GM23338 (cell line): ENCODE measurements at regions not wholly inside any gene's neighbourhood (a gene's known extent, or its start where the extent isn't known, plus 50 kb on each side); places are given as distances from the start of the nearest gene placed in this dataset.

Source experiments
- ATAC-seq: fragments of 200-7000 bp; cut with Tn5 transposase; 3 replicates; pipeline ENCODE4 v1.9.1; 2020
- DNase-seq: peaks from one replicate; pipeline ENCODE4 v3.0.0-alpha.2; 2015; ENCODE audit warnings: low spot score
- H2AFZ ChIP-seq: fragments of 200-600 bp; sonication (generic); 2 replicates; pipeline ENCODE4 v1.8.0; 2016; ENCODE audit warnings: antibody characterized with exemption, mild to moderate bottlenecking, moderate library complexity
- H3F3A ChIP-seq: fragments of 200-600 bp; sonication (generic); replicated peaks from 2 replicates; pipeline ENCODE4 v1.8.0; 2017; ENCODE audit warnings: antibody characterized with exemption, mixed run types, low read depth
- H3K27ac ChIP-seq: fragments of 200-600 bp; sonication (generic); 2 replicates; pipeline ENCODE4 v1.6.1; 2016; ENCODE audit warnings: low read depth
- H3K27me3 ChIP-seq: fragments of 200-600 bp; sonication (generic); 2 replicates; pipeline ENCODE4 v1.8.0; 2016; ENCODE audit warnings: mild to moderate bottlenecking, mixed run types, moderate library complexity; ENCODE audit not compliant: insufficient read depth
- H3K36me3 ChIP-seq: fragments of 200-600 bp; sonication (generic); 2 replicates; pipeline ENCODE4 v1.8.0; 2016; ENCODE audit warnings: mild to moderate bottlenecking; ENCODE audit not compliant: insufficient read depth
- H3K4me1 ChIP-seq: fragments of 200-600 bp; sonication (generic); 2 replicates; pipeline ENCODE4 v1.8.0; 2016; ENCODE audit warnings: mild to moderate bottlenecking, moderate library complexity; ENCODE audit not compliant: insufficient read depth
- H3K4me2 ChIP-seq: fragments of 200-600 bp; sonication (generic); 2 replicates; pipeline ENCODE4 v1.7.1; 2017; ENCODE audit warnings: mixed run types
- H3K4me3 ChIP-seq: fragments of 200-600 bp; sonication (generic); 2 replicates; pipeline ENCODE4 v1.6.1; 2016; ENCODE audit warnings: mixed run types
- H3K79me2 ChIP-seq: fragments of 200-600 bp; sonication (generic); replicated peaks from 2 replicates; pipeline ENCODE4 v1.8.0; 2017; ENCODE audit warnings: mild to moderate bottlenecking; ENCODE audit not compliant: insufficient read depth
- H3K9me2 ChIP-seq: fragments of 200-600 bp; sonication (generic); 2 replicates; pipeline ENCODE4 v1.8.0; 2017; ENCODE audit not compliant: insufficient read depth
- H4K20me1 ChIP-seq: fragments of 200-600 bp; sonication (generic); replicated peaks from 2 replicates; pipeline ENCODE4 v1.8.0; 2017; ENCODE audit warnings: mild to moderate bottlenecking; ENCODE audit not compliant: insufficient read depth
- H3K27ac Mint-ChIP-seq: 2 replicates; pipeline ENCODE4 v1.8.0; 2020; ENCODE audit warnings: inconsistent platforms, mild to moderate bottlenecking, moderate library complexity, mixed read lengths
- H3K27me3 Mint-ChIP-seq: 3 replicates; pipeline ENCODE4 v1.8.0; 2022; ENCODE audit warnings: low read depth, mild to moderate bottlenecking, moderate library complexity, mixed read lengths, inconsistent platforms; ENCODE audit not compliant: insufficient read depth, poor library complexity
- H3K36me3 Mint-ChIP-seq: 3 replicates; pipeline ENCODE4 v1.8.0; 2021; ENCODE audit warnings: low read depth, mild to moderate bottlenecking, inconsistent platforms, moderate library complexity, mixed read lengths
- H3K4me1 Mint-ChIP-seq: 3 replicates; pipeline ENCODE4 v1.8.0; 2020; ENCODE audit warnings: mild to moderate bottlenecking, inconsistent platforms, mixed read lengths
- H3K4me3 Mint-ChIP-seq: 3 replicates; pipeline ENCODE4 v1.8.0; 2021; ENCODE audit warnings: moderate library complexity, mild to moderate bottlenecking, inconsistent platforms, mixed read lengths
- H3K9me3 Mint-ChIP-seq: 3 replicates; pipeline ENCODE4 v1.8.0; 2020; ENCODE audit warnings: moderate library complexity, mild to moderate bottlenecking, inconsistent platforms, mixed read lengths
- CREB1 ChIP-seq: fragments of 250-450 bp; sonication (Bioruptor Pico); IDR thresholded peaks from 2 replicates; pipeline ENCODE4 v1.5.0; 2020; ENCODE audit warnings: low read depth, mild to moderate bottlenecking, moderate library complexity
- EZH2 ChIP-seq: fragments of 200-600 bp; sonication (generic); IDR thresholded peaks from one replicate; pipeline ENCODE4 v1.8.0; 2017; ENCODE audit warnings: antibody characterized with exemption, mild to moderate bottlenecking, low read depth; ENCODE audit not compliant: unreplicated experiment
- EZH2phosphoT487 ChIP-seq: fragments of 200-600 bp; sonication (generic); IDR thresholded peaks from one replicate; pipeline ENCODE4 v1.8.1; 2018; ENCODE audit warnings: antibody characterized with exemption; ENCODE audit not compliant: unreplicated experiment
- JUNB ChIP-seq: IDR thresholded peaks from one replicate; pipeline ENCODE4 v1.6.1; 2016; ENCODE audit warnings: antibody characterized with exemption; ENCODE audit not compliant: unreplicated experiment
- NANOG ChIP-seq: IDR thresholded peaks from 2 replicates; pipeline ENCODE4 v1.6.1; 2016; ENCODE audit warnings: antibody characterized with exemption, borderline replicate concordance
- POLR2AphosphoS5 ChIP-seq: IDR thresholded peaks from 2 replicates; pipeline ENCODE4 v1.6.1; 2016; ENCODE audit warnings: antibody characterized with exemption, low read depth
- STAT1 ChIP-seq: IDR thresholded peaks from one replicate; pipeline ENCODE4 v1.6.1; 2016; ENCODE audit warnings: antibody characterized with exemption; ENCODE audit not compliant: unreplicated experiment
- ZNF114 ChIP-seq: fragments of 250-450 bp; sonication (Bioruptor Pico); IDR thresholded peaks from 2 replicates; pipeline ENCODE4 v1.5.0; 2020; ENCODE audit warnings: mild to moderate bottlenecking, moderate library complexity
- ZNF331 ChIP-seq: fragments of 250-450 bp; sonication (Bioruptor Pico); IDR thresholded peaks from 2 replicates; pipeline ENCODE4 v1.5.0; 2020; ENCODE audit warnings: low read depth, mild to moderate bottlenecking, moderate library complexity
- TF ChIP-seq, protein P1 (sequence below), 2 experiments: fragments of 200-600 bp in 1 of 2; sonication (generic) in 1 of 2; conservative IDR thresholded peaks; 2 replicates each; pipeline versions ENCODE4 v1.5.1 to v1.6.1; 2016 to 2017; ENCODE audit warnings: antibody characterized with exemption in 2 of 2, low read depth in 2 of 2, mild to moderate bottlenecking in 2 of 2, moderate library complexity in 1 of 2
- TF ChIP-seq, protein P2 (sequence below): IDR thresholded peaks from 2 replicates; pipeline ENCODE4 v1.6.1; 2016; ENCODE audit warnings: antibody characterized with exemption
- TF ChIP-seq, protein P3 (sequence below): IDR thresholded peaks from one replicate; pipeline ENCODE4 v1.6.1; 2018; ENCODE audit warnings: antibody characterized with exemption; ENCODE audit not compliant: unreplicated experiment
- TF ChIP-seq, protein P4 (sequence below): fragments of 250-450 bp; sonication (Bioruptor Pico); IDR thresholded peaks from 2 replicates; pipeline ENCODE4 v1.5.0; 2020; ENCODE audit warnings: mild to moderate bottlenecking, moderate library complexity

DNA sequence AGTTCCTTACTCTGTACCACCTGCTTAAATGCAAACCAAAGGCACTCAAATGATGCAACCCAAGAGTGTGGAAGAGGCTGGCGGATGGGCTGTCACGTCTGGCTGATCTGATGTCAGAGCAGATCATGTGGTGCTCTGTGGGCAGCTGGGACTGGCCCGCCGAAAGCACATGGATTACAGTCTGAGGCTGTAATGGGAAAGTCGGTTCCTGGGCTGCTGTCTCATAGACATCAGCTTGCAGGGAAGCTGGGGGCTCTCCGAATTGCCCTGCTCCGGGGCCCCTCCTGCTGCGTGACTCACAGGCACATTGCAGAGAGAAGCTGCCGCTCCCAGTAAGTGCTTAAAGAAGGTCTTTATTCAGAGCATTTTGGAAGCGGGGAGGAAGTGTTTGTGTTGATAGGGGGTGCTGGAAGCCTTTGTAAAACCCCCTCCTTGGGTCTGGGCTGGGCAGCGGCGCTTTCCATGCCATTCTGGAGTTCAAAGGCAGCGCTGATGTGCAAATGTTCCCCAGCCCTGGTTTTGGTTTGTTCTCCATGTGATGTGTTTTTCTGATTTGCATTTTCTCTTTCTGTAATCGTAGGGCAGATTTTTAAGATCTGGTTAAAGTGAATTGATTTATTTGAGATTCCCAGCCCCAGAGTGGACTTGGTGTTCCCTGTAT is 181.1 kb downstream of the LARP7 start (continued):
- TF ChIP-seq EZH2 = no peak

DNA sequence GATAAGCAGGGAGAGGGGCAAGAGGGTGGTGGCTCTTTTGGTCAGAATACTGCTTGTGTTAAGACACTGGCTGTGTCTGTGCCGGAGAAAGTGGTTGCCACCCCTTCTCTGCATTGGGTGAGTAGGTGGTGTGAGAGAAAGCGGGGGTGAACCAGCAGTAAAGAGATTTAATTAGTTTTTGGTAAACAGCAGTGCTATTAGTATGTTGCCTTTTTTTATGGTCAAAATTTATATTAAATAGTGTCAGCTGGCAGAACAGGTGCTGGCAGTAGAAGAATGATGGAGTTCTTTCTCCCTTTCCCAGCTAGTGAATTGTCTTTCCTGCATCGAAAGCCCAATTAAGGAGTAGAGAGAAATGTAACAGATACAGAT is 181.6 kb downstream of the LARP7 start:
- peak overlapping the region; percentile 83 for H3K27ac ChIP-seq
- Mint-ChIP-seq H3K27me3 (no peaks in the 10 kb centered on the region), H3K9me3 (no peaks in the 10 kb centered on the region), H3K36me3 (peaks cover 12% of the 10 kb centered on the region), H3K27ac (peak overlapping the region; percentile 91), H3K4me1 (peaks cover 42% of the 10 kb centered on the region), H3K4me3 (peak overlapping the region; percentile 70)
- no peaks in the 10 kb centered on the region for H3K9me2 ChIP-seq
- no peaks in the 10 kb centered on the region for H4K20me1 ChIP-seq
- no peaks in the 10 kb centered on the region for H3K36me3 ChIP-seq
- ATAC-seq (peak; percentile 44), DNase-seq (no peak)
- H3F3A ChIP-seq = no peaks in the 10 kb centered on the region
- H3K4me2 ChIP-seq = peak overlapping the region; percentile 68
- H3K4me1 ChIP-seq = peaks cover 20% of the 10 kb centered on the region
- H3K4me3 ChIP-seq = peak overlapping the region; percentile 45
- H2AFZ ChIP-seq = peak overlapping the region; percentile 3; the same call in 1 of the 2 replicates
- H3K27me3 ChIP-seq = no peaks in the 10 kb centered on the region
- peaks cover 14% of the 10 kb centered on the region; the same call in 1 of the 2 replicates for H3K79me2 ChIP-seq
- no peak for TF ChIP-seq EZH2
- TF ChIP-seq CREB1 (CRISPR knock-in tag) = no peak
- TF ChIP-seq, protein P1, sequence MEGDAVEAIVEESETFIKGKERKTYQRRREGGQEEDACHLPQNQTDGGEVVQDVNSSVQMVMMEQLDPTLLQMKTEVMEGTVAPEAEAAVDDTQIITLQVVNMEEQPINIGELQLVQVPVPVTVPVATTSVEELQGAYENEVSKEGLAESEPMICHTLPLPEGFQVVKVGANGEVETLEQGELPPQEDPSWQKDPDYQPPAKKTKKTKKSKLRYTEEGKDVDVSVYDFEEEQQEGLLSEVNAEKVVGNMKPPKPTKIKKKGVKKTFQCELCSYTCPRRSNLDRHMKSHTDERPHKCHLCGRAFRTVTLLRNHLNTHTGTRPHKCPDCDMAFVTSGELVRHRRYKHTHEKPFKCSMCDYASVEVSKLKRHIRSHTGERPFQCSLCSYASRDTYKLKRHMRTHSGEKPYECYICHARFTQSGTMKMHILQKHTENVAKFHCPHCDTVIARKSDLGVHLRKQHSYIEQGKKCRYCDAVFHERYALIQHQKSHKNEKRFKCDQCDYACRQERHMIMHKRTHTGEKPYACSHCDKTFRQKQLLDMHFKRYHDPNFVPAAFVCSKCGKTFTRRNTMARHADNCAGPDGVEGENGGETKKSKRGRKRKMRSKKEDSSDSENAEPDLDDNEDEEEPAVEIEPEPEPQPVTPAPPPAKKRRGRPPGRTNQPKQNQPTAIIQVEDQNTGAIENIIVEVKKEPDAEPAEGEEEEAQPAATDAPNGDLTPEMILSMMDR (conservative IDR thresholded peaks at IDR 0.05; ENCODE audit: low read depth in 2 of 2) = no peak
- TF ChIP-seq POLR2AphosphoS5 = no peak
- no peak for TF ChIP-seq JUNB
- TF ChIP-seq, protein P2, sequence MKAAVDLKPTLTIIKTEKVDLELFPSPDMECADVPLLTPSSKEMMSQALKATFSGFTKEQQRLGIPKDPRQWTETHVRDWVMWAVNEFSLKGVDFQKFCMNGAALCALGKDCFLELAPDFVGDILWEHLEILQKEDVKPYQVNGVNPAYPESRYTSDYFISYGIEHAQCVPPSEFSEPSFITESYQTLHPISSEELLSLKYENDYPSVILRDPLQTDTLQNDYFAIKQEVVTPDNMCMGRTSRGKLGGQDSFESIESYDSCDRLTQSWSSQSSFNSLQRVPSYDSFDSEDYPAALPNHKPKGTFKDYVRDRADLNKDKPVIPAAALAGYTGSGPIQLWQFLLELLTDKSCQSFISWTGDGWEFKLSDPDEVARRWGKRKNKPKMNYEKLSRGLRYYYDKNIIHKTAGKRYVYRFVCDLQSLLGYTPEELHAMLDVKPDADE = no peak
- no peak for TF ChIP-seq ZNF331 (CRISPR knock-in tag)
- no peak for TF ChIP-seq STAT1
- no peak for TF ChIP-seq ZNF114 (CRISPR knock-in tag)
- TF ChIP-seq, protein P3, sequence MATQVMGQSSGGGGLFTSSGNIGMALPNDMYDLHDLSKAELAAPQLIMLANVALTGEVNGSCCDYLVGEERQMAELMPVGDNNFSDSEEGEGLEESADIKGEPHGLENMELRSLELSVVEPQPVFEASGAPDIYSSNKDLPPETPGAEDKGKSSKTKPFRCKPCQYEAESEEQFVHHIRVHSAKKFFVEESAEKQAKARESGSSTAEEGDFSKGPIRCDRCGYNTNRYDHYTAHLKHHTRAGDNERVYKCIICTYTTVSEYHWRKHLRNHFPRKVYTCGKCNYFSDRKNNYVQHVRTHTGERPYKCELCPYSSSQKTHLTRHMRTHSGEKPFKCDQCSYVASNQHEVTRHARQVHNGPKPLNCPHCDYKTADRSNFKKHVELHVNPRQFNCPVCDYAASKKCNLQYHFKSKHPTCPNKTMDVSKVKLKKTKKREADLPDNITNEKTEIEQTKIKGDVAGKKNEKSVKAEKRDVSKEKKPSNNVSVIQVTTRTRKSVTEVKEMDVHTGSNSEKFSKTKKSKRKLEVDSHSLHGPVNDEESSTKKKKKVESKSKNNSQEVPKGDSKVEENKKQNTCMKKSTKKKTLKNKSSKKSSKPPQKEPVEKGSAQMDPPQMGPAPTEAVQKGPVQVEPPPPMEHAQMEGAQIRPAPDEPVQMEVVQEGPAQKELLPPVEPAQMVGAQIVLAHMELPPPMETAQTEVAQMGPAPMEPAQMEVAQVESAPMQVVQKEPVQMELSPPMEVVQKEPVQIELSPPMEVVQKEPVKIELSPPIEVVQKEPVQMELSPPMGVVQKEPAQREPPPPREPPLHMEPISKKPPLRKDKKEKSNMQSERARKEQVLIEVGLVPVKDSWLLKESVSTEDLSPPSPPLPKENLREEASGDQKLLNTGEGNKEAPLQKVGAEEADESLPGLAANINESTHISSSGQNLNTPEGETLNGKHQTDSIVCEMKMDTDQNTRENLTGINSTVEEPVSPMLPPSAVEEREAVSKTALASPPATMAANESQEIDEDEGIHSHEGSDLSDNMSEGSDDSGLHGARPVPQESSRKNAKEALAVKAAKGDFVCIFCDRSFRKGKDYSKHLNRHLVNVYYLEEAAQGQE = no peak
- no peak for TF ChIP-seq NANOG
- TF ChIP-seq, protein P4, sequence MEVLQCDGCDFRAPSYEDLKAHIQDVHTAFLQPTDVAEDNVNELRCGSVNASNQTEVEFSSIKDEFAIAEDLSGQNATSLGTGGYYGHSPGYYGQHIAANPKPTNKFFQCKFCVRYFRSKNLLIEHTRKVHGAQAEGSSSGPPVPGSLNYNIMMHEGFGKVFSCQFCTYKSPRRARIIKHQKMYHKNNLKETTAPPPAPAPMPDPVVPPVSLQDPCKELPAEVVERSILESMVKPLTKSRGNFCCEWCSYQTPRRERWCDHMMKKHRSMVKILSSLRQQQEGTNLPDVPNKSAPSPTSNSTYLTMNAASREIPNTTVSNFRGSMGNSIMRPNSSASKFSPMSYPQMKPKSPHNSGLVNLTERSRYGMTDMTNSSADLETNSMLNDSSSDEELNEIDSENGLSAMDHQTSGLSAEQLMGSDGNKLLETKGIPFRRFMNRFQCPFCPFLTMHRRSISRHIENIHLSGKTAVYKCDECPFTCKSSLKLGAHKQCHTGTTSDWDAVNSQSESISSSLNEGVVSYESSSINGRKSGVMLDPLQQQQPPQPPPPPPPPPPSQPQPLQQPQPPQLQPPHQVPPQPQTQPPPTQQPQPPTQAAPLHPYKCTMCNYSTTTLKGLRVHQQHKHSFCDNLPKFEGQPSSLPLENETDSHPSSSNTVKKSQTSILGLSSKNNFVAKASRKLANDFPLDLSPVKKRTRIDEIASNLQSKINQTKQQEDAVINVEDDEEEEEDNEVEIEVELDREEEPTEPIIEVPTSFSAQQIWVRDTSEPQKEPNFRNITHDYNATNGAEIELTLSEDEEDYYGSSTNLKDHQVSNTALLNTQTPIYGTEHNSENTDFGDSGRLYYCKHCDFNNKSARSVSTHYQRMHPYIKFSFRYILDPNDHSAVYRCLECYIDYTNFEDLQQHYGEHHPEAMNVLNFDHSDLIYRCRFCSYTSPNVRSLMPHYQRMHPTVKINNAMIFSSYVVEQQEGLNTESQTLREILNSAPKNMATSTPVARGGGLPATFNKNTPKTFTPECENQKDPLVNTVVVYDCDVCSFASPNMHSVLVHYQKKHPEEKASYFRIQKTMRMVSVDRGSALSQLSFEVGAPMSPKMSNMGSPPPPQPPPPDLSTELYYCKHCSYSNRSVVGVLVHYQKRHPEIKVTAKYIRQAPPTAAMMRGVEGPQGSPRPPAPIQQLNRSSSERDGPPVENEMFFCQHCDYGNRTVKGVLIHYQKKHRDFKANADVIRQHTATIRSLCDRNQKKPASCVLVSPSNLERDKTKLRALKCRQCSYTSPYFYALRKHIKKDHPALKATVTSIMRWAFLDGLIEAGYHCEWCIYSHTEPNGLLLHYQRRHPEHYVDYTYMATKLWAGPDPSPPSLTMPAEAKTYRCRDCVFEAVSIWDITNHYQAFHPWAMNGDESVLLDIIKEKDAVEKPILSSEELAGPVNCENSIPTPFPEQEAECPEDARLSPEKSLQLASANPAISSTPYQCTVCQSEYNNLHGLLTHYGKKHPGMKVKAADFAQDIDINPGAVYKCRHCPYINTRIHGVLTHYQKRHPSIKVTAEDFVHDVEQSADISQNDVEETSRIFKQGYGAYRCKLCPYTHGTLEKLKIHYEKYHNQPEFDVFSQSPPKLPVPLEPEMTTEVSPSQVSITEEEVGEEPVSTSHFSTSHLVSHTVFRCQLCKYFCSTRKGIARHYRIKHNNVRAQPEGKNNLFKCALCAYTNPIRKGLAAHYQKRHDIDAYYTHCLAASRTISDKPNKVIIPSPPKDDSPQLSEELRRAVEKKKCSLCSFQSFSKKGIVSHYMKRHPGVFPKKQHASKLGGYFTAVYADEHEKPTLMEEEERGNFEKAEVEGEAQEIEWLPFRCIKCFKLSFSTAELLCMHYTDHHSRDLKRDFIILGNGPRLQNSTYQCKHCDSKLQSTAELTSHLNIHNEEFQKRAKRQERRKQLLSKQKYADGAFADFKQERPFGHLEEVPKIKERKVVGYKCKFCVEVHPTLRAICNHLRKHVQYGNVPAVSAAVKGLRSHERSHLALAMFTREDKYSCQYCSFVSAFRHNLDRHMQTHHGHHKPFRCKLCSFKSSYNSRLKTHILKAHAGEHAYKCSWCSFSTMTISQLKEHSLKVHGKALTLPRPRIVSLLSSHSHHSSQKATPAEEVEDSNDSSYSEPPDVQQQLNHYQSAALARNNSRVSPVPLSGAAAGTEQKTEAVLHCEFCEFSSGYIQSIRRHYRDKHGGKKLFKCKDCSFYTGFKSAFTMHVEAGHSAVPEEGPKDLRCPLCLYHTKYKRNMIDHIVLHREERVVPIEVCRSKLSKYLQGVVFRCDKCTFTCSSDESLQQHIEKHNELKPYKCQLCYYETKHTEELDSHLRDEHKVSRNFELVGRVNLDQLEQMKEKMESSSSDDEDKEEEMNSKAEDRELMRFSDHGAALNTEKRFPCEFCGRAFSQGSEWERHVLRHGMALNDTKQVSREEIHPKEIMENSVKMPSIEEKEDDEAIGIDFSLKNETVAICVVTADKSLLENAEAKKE (CRISPR knock-in tag) = no peak
- TF ChIP-seq EZH2phosphoT487 = no peak
